ENCODE measurements at regions not wholly inside any gene's neighbourhood (a gene's known extent, or its start where the extent isn't known, plus 50 kb on each side); places are given as distances from the start of the nearest gene placed in this dataset.

GRCh38 chr20:6618051-6618450, 149.4 kb upstream of the BMP2 start:
- no peaks in the 10 kb centered on the region for H3K79me2 ChIP-seq (replicated peaks; ENCODE audit: insufficient read depth, low read length)
- no peaks in the 10 kb centered on the region for H3F3A ChIP-seq (ENCODE audit: insufficient read depth, low read length, poor library complexity, severe bottlenecking)
- H4K20me1 ChIP-seq (ENCODE audit: insufficient read depth): no peaks in the 10 kb centered on the region
- H3K36me3 ChIP-seq (ENCODE audit: insufficient read depth, low read length): no peaks in the 10 kb centered on the region
- no peaks in the 10 kb centered on the region for H3K27me3 ChIP-seq (ENCODE audit: insufficient read depth, low read depth, low read length)
- no peaks in the 10 kb centered on the region for H3K9me2 ChIP-seq (ENCODE audit: insufficient read depth, low read length)
- H3K4me3 ChIP-seq (ENCODE audit: low read length): no peak overlapping the region
- H2AFZ ChIP-seq (ENCODE audit: low read depth, low read length): no peak overlapping the region
- no peak overlapping the region for H3K9ac ChIP-seq (ENCODE audit: low read length)
- no peaks in the 10 kb centered on the region for H3K9me3 ChIP-seq (ENCODE audit: low read length)
- no peak overlapping the region for H3K4me2 ChIP-seq (ENCODE audit: low read length)
- TF ChIP-seq EP300 (conservative IDR thresholded peaks at IDR 0.05; ENCODE audit: poor library complexity, severe bottlenecking) (no peak), RAD21 (conservative IDR thresholded peaks at IDR 0.05) (no peak), MXI1 (conservative IDR thresholded peaks at IDR 0.05; ENCODE audit: poor library complexity, severe bottlenecking) (no peak), REST (IDR thresholded peaks at IDR 0.05; ENCODE audit: borderline replicate concordance) (no peak), CTCF (IDR thresholded peaks at IDR 0.05; ENCODE audit: poor library complexity, severe bottlenecking) (no peak), SMC3 (conservative IDR thresholded peaks at IDR 0.05; ENCODE audit: poor library complexity) (no peak)
- H3K27ac ChIP-seq (ENCODE audit: low read length): no peak overlapping the region

- Histone ChIP-seq H4K20me1 (ENCODE audit: insufficient read depth) (no peaks in the 10 kb centered on the region), H3F3A (ENCODE audit: insufficient read depth, low read length, poor library complexity, severe bottlenecking) (no peaks in the 10 kb centered on the region), H3K27me3 (ENCODE audit: insufficient read depth, low read depth, low read length) (no peaks in the 10 kb centered on the region), H3K9me3 (ENCODE audit: low read length) (no peaks in the 10 kb centered on the region), H3K79me2 (replicated peaks; ENCODE audit: insufficient read depth, low read length) (no peaks in the 10 kb centered on the region), H3K4me2 (ENCODE audit: low read length) (no peak overlapping the region), H3K4me3 (ENCODE audit: low read length) (no peak overlapping the region), H3K36me3 (ENCODE audit: insufficient read depth, low read length) (no peaks in the 10 kb centered on the region), H2AFZ (ENCODE audit: low read depth, low read length) (no peak overlapping the region), H3K9me2 (ENCODE audit: insufficient read depth, low read length) (no peaks in the 10 kb centered on the region), H3K27ac (ENCODE audit: low read length) (no peak overlapping the region), H3K9ac (ENCODE audit: low read length) (no peak overlapping the region)
- TF ChIP-seq EP300 (conservative IDR thresholded peaks at IDR 0.05; ENCODE audit: poor library complexity, severe bottlenecking): no peak
- no peak for TF ChIP-seq REST (IDR thresholded peaks at IDR 0.05; ENCODE audit: borderline replicate concordance)
- TF ChIP-seq SMC3 (conservative IDR thresholded peaks at IDR 0.05; ENCODE audit: poor library complexity): no peak
- TF ChIP-seq RAD21 (conservative IDR thresholded peaks at IDR 0.05): no peak
- no peak for TF ChIP-seq TAF1 (IDR thresholded peaks at IDR 0.05; ENCODE audit: low read depth)
- TF ChIP-seq EZH2 (IDR thresholded peaks at IDR 0.05; ENCODE audit: borderline replicate concordance, insufficient read depth, low read length, poor library complexity, severe bottlenecking): no peak
- no peak for TF ChIP-seq CTCF (IDR thresholded peaks at IDR 0.05; ENCODE audit: poor library complexity, severe bottlenecking)
- no peak for TF ChIP-seq POLR2AphosphoS5 (IDR thresholded peaks at IDR 0.05)
- TF ChIP-seq MXI1 (conservative IDR thresholded peaks at IDR 0.05; ENCODE audit: poor library complexity, severe bottlenecking): no peak
Measured at GRCh38 chr20:6616421-6616820, 151.1 kb upstream of the BMP2 start.
